Spleen (tissue), 11 donors: ENCODE measurements at regions not wholly inside any gene's neighbourhood (a gene's known extent, or its start where the extent isn't known, plus 50 kb on each side); places are given as distances from the start of the nearest gene placed in this dataset.

Source experiments
- DNase-seq: peaks from one replicate; pipeline ENCODE4 v3.0.0-alpha.2; 2020
- H3K27ac ChIP-seq, 8 donors: fragments of 200-600 bp; sonication (generic) in 7 of 8; 1 replicate in 4 of 8; 2 replicates in 4 of 8; pipeline versions ENCODE4 v1.5.0 to v1.8.0; 2016 to 2021; ENCODE audit warnings: inconsistent platforms in 4 of 8, mild to moderate bottlenecking in 4 of 8, moderate library complexity in 1 of 8
- H3K27me3 ChIP-seq, 7 donors: fragments of 200-600 bp; sonication (generic) in 6 of 7; replicated peaks in 1 of 7; 1 replicate in 4 of 7; 2 replicates in 3 of 7; pipeline versions ENCODE4 v1.5.0 to v1.8.0; 2016 to 2021; ENCODE audit warnings: inconsistent platforms in 3 of 7, mild to moderate bottlenecking in 1 of 7
- H3K36me3 ChIP-seq, 6 donors: fragments of 200-600 bp; sonication (generic) in 5 of 6; 1 replicate in 4 of 6; 2 replicates in 2 of 6; pipeline versions ENCODE4 v1.5.0 to v1.8.0; 2016 to 2021; ENCODE audit warnings: inconsistent platforms in 2 of 6
- H3K4me1 ChIP-seq, 6 donors: fragments of 200-600 bp; sonication (generic) in 5 of 6; 1 replicate in 3 of 6; 2 replicates in 3 of 6; pipeline versions ENCODE4 v1.5.0 to v1.8.0; 2016 to 2021; ENCODE audit warnings: inconsistent platforms in 3 of 6
- H3K4me3 ChIP-seq, 8 donors: fragments of 200-600 bp; sonication (generic) in 7 of 8; 1 replicate in 4 of 8; 2 replicates in 4 of 8; pipeline versions ENCODE4 v1.5.0 to v1.8.0; 2016 to 2021; ENCODE audit warnings: inconsistent platforms in 4 of 8, mild to moderate bottlenecking in 4 of 8, moderate library complexity in 2 of 8
- H3K9me3 ChIP-seq, 8 donors: fragments of 200-600 bp; sonication (generic) in 7 of 8; 1 replicate in 4 of 8; 2 replicates in 4 of 8; pipeline versions ENCODE4 v1.5.0 to v1.8.0; 2016 to 2021; ENCODE audit warnings: inconsistent platforms in 4 of 8
- CTCF ChIP-seq, 11 experiments: fragments of 200-600 bp in 7 of 11; fragments of 450-650 bp in 4 of 11; sonication (generic) in 4 of 11; IDR thresholded peaks in 8 of 11; conservative IDR thresholded peaks in 3 of 11; 1 replicate in 7 of 11; 2 replicates in 4 of 11; pipeline versions ENCODE4 v1.4.0 to v1.8.0; 2016 to 2021; ENCODE audit warnings: antibody characterized with exemption in 11 of 11, inconsistent platforms in 4 of 11, mild to moderate bottlenecking in 1 of 11
- POLR2A ChIP-seq, 3 donors: fragments of 450-650 bp; IDR thresholded peaks; one replicate each; pipeline ENCODE4 v1.5.1; 2017; ENCODE audit warnings: antibody characterized with exemption in 3 of 3, mild to moderate bottlenecking in 1 of 3
- POLR2AphosphoS5 ChIP-seq, 3 donors: sonication (generic); formaldehyde crosslinking; IDR thresholded peaks; one replicate each; pipeline ENCODE4 v1.5.1; 2017; ENCODE audit warnings: antibody characterized with exemption in 3 of 3
- WGBS, 5 donors: extraction: QIAGEN DNeasy Blood & Tissue Kit in 3 of 5; methylation state at CpG; one replicate each; pipeline versions ENCODE4 v1.1.5 to v1.1.7; 2013 to 2018; 5-methylcytosine and 5-hydroxymethylcytosine counted together
- intact Hi-C: fragments of 100-400 bp; cut with DNase I; formaldehyde crosslinking; loops from one replicate; pipeline ENCODE4 v1.15.0; 2023; ENCODE audit warnings: low total_unique reads
- donor health status: healthy with polysubstance abuse.
- donor health status: DM: no; HTN: no; CAD: no; lungs with moderate emphysema.
- donor health status: DM: no; HTN: no; CAD: no.
- donor health status: Bipolar disorder and iron deficiency.
- donor health status: healthy.
- donor health status: DM: no; HTN: no; CAD: no.
- donor health status: DM: yes; HTN: yes; CAD: no.

GRCh38 chr11:116202922-116203321 is 569.9 kb downstream of the BUD13 start:
- intact Hi-C loops: no loop called here
- TF ChIP-seq POLR2AphosphoS5 (IDR thresholded peaks at IDR 0.05) (no peak), POLR2A (IDR thresholded peaks at IDR 0.05) (no peak), CTCF (IDR thresholded peaks at IDR 0.05 in 8 of 11, conservative IDR thresholded peaks at IDR 0.05 in 3 of 11) (no peak)
- 53 to 73% (median 69%) methylated on average over 2 of the region's 2 CpGs for WGBS, 5 donors

GRCh38 chr11:116200564-116200963 is 572.2 kb downstream of the BUD13 start:
- intact Hi-C loops: no loop called here
- 79 to 92% (median 90%) methylated on average over 8 of the region's 8 CpGs for WGBS, 5 donors
- Histone ChIP-seq H3K9me3 (no peaks in the 10 kb centered on the region), H3K4me1 (no peaks in the 10 kb centered on the region), H3K27me3 (peaks cover 0 to 11% (median 0%) of the 10 kb centered on the region in 7 donors), H3K36me3 (no peaks in the 10 kb centered on the region), H3K4me3 (no peak overlapping the region), H3K27ac (no peak overlapping the region)
- no peak for DNase-seq
- TF ChIP-seq CTCF (IDR thresholded peaks at IDR 0.05 in 8 of 11, conservative IDR thresholded peaks at IDR 0.05 in 3 of 11) (no peak), POLR2AphosphoS5 (IDR thresholded peaks at IDR 0.05) (no peak), POLR2A (IDR thresholded peaks at IDR 0.05) (no peak)

More at GRCh38 chr11:116202922-116203321, 569.9 kb downstream of the BUD13 start:
- no peaks in the 10 kb centered on the region for H3K36me3 ChIP-seq
- no peak overlapping the region for H3K27ac ChIP-seq
- no peak for DNase-seq
- no peak overlapping the region for H3K4me3 ChIP-seq
- peaks cover 0 to 15% (median 0%) of the 10 kb centered on the region in 7 donors for H3K27me3 ChIP-seq
- H3K9me3 ChIP-seq: no peaks in the 10 kb centered on the region
- H3K4me1 ChIP-seq: no peaks in the 10 kb centered on the region

- no peak for DNase-seq
- 51 to 69% (median 63%) methylated on average over 6 to 10 of the region's 10 CpGs for WGBS, 5 donors
- intact Hi-C loops: no loop called here
- H3K27ac ChIP-seq: no peak overlapping the region
- peaks cover 0 to 2% (median 0%) of the 10 kb centered on the region in 6 donors for H3K4me1 ChIP-seq
- H3K27me3 ChIP-seq: peaks cover 0 to 21% (median 0%) of the 10 kb centered on the region in 7 donors
- no peak overlapping the region for H3K4me3 ChIP-seq
- H3K9me3 ChIP-seq: no peaks in the 10 kb centered on the region
- H3K36me3 ChIP-seq: no peaks in the 10 kb centered on the region
- TF ChIP-seq POLR2AphosphoS5 (IDR thresholded peaks at IDR 0.05) (no peak), POLR2A (IDR thresholded peaks at IDR 0.05) (no peak), CTCF (IDR thresholded peaks at IDR 0.05 in 8 of 11, conservative IDR thresholded peaks at IDR 0.05 in 3 of 11) (no peak)
Measured at GRCh38 chr11:116199182-116199581, 573.6 kb downstream of the BUD13 start.

- intact Hi-C loops: no loop called here
- Histone ChIP-seq H3K36me3 (no peaks in the 10 kb centered on the region), H3K4me3 (peak overlapping the region in 4 of 8 donors; percentile 16 to 55 (median 32)), H3K27me3 (peaks cover 0 to 60% (median 5%) of the 10 kb centered on the region in 7 donors), H3K27ac (peak overlapping the region in 4 of 8 donors; percentile 9 to 66 (median 58)), H3K4me1 (peaks cover 0 to 17% (median 0%) of the 10 kb centered on the region in 6 donors), H3K9me3 (no peaks in the 10 kb centered on the region)
- TF ChIP-seq POLR2AphosphoS5 (IDR thresholded peaks at IDR 0.05) (no peak), CTCF (IDR thresholded peaks at IDR 0.05 in 8 of 11, conservative IDR thresholded peaks at IDR 0.05 in 3 of 11) (no peak), POLR2A (IDR thresholded peaks at IDR 0.05) (no peak)
- DNase-seq: no peak
- 45 to 53% (median 47%) methylated on average over 5 of the region's 5 CpGs for WGBS, 5 donors
Measured at GRCh38 chr11:116194156-116194904, 578.5 kb downstream of the BUD13 start.
